Endothelial cell of hepatic sinusoid (primary cell): ENCODE measurements at regions not wholly inside any gene's neighbourhood (a gene's known extent, or its start where the extent isn't known, plus 50 kb on each side); places are given as distances from the start of the nearest gene placed in this dataset.

Experiments used
- in situ Hi-C: cut with HindIII; loops from 2 replicates; pipeline ENCODE4 v1.10.0; 2017; ENCODE audit warnings: low sequenced_read_pairs

GRCh38 chr4:35835893-35836292 is 408.4 kb downstream of the ARAP2 start:
- in situ Hi-C loops, result no loop called here

GRCh38 chr4:35836596-35836995 is 407.7 kb downstream of the ARAP2 start:
- in situ Hi-C loops, result no loop called here

GRCh38 chr4:35867057-35867456 is 377.3 kb downstream of the ARAP2 start:
- in situ Hi-C loops, result no loop called here

GRCh38 chr4:35872273-35872672 is 372.0 kb downstream of the ARAP2 start:
- in situ Hi-C loops, result no loop called here

- in situ Hi-C loops, result no loop called here
These were observed 364.8 kb downstream of the ARAP2 start for GRCh38 chr4:35879479-35879878.

- in situ Hi-C loops, result no loop called here
These were observed 361.2 kb downstream of the ARAP2 start for GRCh38 chr4:35883108-35883507.

GRCh38 chr4:35884714-35885480 is 359.4 kb downstream of the ARAP2 start:
- in situ Hi-C loops, result no loop called here

- in situ Hi-C loops, result no loop called here
These were observed 346.5 kb downstream of the ARAP2 start for GRCh38 chr4:35897808-35898207.

GRCh38 chr4:35900286-35901243 is 343.7 kb downstream of the ARAP2 start:
- in situ Hi-C loops, result no loop called here

- in situ Hi-C loops, result no loop called here
These were observed 332.1 kb downstream of the ARAP2 start for GRCh38 chr4:35912174-35912573.

GRCh38 chr4:35918491-35918977 is 325.8 kb downstream of the ARAP2 start:
- in situ Hi-C loops, result no loop called here

GRCh38 chr4:35925806-35926205 is 318.5 kb downstream of the ARAP2 start:
- in situ Hi-C loops, result no loop called here

- in situ Hi-C loops, result no loop called here
These were observed 317.5 kb downstream of the ARAP2 start for GRCh38 chr4:35926788-35927187.

- in situ Hi-C loops, result no loop called here
These were observed 310.4 kb downstream of the ARAP2 start for GRCh38 chr4:35933901-35934300.

GRCh38 chr4:35934320-35934981 is 309.9 kb downstream of the ARAP2 start:
- in situ Hi-C loops, result no loop called here

- in situ Hi-C loops, result no loop called here
These were observed 305.4 kb downstream of the ARAP2 start for GRCh38 chr4:35938936-35939335.

- in situ Hi-C loops, result no loop called here
These were observed 304.6 kb downstream of the ARAP2 start for GRCh38 chr4:35939751-35940150.

- in situ Hi-C loops, result no loop called here
These were observed 302.2 kb downstream of the ARAP2 start for GRCh38 chr4:35942092-35942491.

GRCh38 chr4:35943606-35944005 is 300.7 kb downstream of the ARAP2 start:
- in situ Hi-C loops, result no loop called here

GRCh38 chr4:35948171-35948570 is 296.1 kb downstream of the ARAP2 start:
- in situ Hi-C loops, result no loop called here

GRCh38 chr4:35950442-35950841 is 293.9 kb downstream of the ARAP2 start:
- in situ Hi-C loops, result no loop called here
